IMR-90 (cell line): ENCODE measurements at regions not wholly inside any gene's neighbourhood (a gene's known extent, or its start where the extent isn't known, plus 50 kb on each side); places are given as distances from the start of the nearest gene placed in this dataset.
A peak's percentile ranks its signal among the peaks of the same experiment; 100 is the strongest.

Experiments used
- ATAC-seq: fragments of 200-7000 bp; cut with Tn5 transposase; 2 replicates; pipeline ENCODE4 v1.9.1; 2020; ENCODE audit warnings: low read depth, mild to moderate bottlenecking, moderate library complexity
- BruUV-seq: library from RNA; stranded (reverse); fragments of 400-500 nt; replicated peaks from 2 replicates; lab custom pipeline; 2021; lab: Mats Ljungman, UMichigan
- CTCF ChIA-PET: fragments of 300-600 bp; formaldehyde crosslinking; extraction: SDS; loops from one replicate; lab custom pipeline; 2021; ENCODE audit warnings: antibody characterized with exemption; lab: Yijun Ruan, JAX
- POLR2A ChIA-PET: fragments of 300-600 bp; sonication (Branson Sonifier 250); formaldehyde crosslinking; loops from one replicate; lab custom pipeline; 2022; ENCODE audit warnings: antibody characterized with exemption; ENCODE audit not compliant: unreplicated experiment; lab: Charles Lee
- DNase-seq: peaks from one replicate; pipeline ENCODE4 v3.0.0; 2013
- H2AFZ ChIP-seq: replicated peaks from 2 replicates; pipeline ENCODE3; 2013; ENCODE audit warnings: low read length, mild to moderate bottlenecking; ENCODE audit not compliant: poor library complexity
- H2AK5ac ChIP-seq: 2 replicates; pipeline ENCODE4 v1.6.1; 2013; ENCODE audit warnings: low read depth, low read length, inconsistent platforms
- H2AK9ac ChIP-seq: replicated peaks from 2 replicates; pipeline ENCODE3; 2013; ENCODE audit warnings: mild to moderate bottlenecking, low read depth, low read length, moderate library complexity; ENCODE audit not compliant: poor library complexity
- H2BK120ac ChIP-seq: 2 replicates; pipeline ENCODE4 v1.6.1; 2013; ENCODE audit warnings: low read depth, low read length, inconsistent platforms
- H2BK15ac ChIP-seq: 3 replicates; pipeline ENCODE4 v1.6.1; 2013; ENCODE audit warnings: low read depth, low read length, inconsistent platforms
- H2BK20ac ChIP-seq: 2 replicates; pipeline ENCODE4 v1.6.1; 2013; ENCODE audit warnings: low read depth, mild to moderate bottlenecking, inconsistent platforms, low read length, moderate library complexity
- H2BK5ac ChIP-seq: 2 replicates; pipeline ENCODE4 v1.6.1; 2013; ENCODE audit warnings: mild to moderate bottlenecking, low read depth, low read length, inconsistent platforms; ENCODE audit not compliant: poor library complexity, severe bottlenecking
- H3K14ac ChIP-seq: replicated peaks from 2 replicates; pipeline ENCODE4 v1.6.1; 2013; ENCODE audit warnings: low read depth, low read length, inconsistent platforms
- H3K18ac ChIP-seq: 2 replicates; pipeline ENCODE4 v1.6.1; 2013; ENCODE audit warnings: low read depth, low read length, control low read depth
- H3K23ac ChIP-seq: 2 replicates; pipeline ENCODE4 v1.6.1; 2013; ENCODE audit warnings: low read depth, low read length, inconsistent platforms
- H3K27ac ChIP-seq: 2 replicates; pipeline ENCODE4 v1.5.1; 2013; ENCODE audit warnings: mild to moderate bottlenecking, control low read depth, low read length; ENCODE audit not compliant: insufficient read depth
- H3K27me3 ChIP-seq: 2 replicates; pipeline ENCODE4 v1.6.1; 2013; ENCODE audit warnings: low read length; ENCODE audit not compliant: control insufficient read depth, insufficient read depth
- H3K36me3 ChIP-seq: 2 replicates; pipeline ENCODE4 v1.6.1; 2013; ENCODE audit warnings: low read length, mixed read lengths; ENCODE audit not compliant: control insufficient read depth, insufficient read depth
- H3K4ac ChIP-seq: 2 replicates; pipeline ENCODE4 v1.6.1; 2013; ENCODE audit warnings: low read depth, low read length, inconsistent platforms
- H3K4me1 ChIP-seq: 2 replicates; pipeline ENCODE4 v1.6.1; 2013; ENCODE audit warnings: low read length, mixed read lengths; ENCODE audit not compliant: control insufficient read depth, insufficient read depth
- H3K4me2 ChIP-seq: 2 replicates; pipeline ENCODE4 v1.6.1; 2013; ENCODE audit warnings: low read depth, mild to moderate bottlenecking, control low read depth, low read length, moderate library complexity
- H3K4me3 ChIP-seq: 2 replicates; pipeline ENCODE4 v1.5.1; 2013; ENCODE audit warnings: low read depth, mild to moderate bottlenecking, control low read depth, low read length, moderate library complexity; ENCODE audit not compliant: insufficient read depth
- H3K56ac ChIP-seq: 2 replicates; pipeline ENCODE4 v1.6.1; 2013; ENCODE audit warnings: low read length, inconsistent platforms; ENCODE audit not compliant: insufficient read depth; ENCODE audit errors: extremely low read depth
- H3K79me1 ChIP-seq, 2 experiments: 2 replicates each; pipeline ENCODE4 v1.6.1; 2013; ENCODE audit warnings: low read length in 2 of 2, inconsistent platforms in 1 of 2, low read depth in 1 of 2
- H3K9ac ChIP-seq: 2 replicates; pipeline ENCODE4 v1.6.1; 2013; ENCODE audit warnings: low read depth, low read length, control low read depth
- H3K9me1 ChIP-seq: 2 replicates; pipeline ENCODE4 v1.6.1; 2013; ENCODE audit warnings: low read length, inconsistent platforms; ENCODE audit not compliant: insufficient read depth
- H3K9me3 ChIP-seq: 2 replicates; pipeline ENCODE4 v1.6.1; 2013; ENCODE audit warnings: low read length; ENCODE audit not compliant: control insufficient read depth, insufficient read depth
- H4K20me1 ChIP-seq: 2 replicates; pipeline ENCODE4 v1.6.1; 2013; ENCODE audit warnings: low read length, inconsistent platforms; ENCODE audit not compliant: insufficient read depth
- H4K5ac ChIP-seq: 2 replicates; pipeline ENCODE4 v1.6.1; 2013; ENCODE audit warnings: mild to moderate bottlenecking, low read depth, low read length, control low read depth
- H4K8ac ChIP-seq, 2 experiments: 2 replicates each; pipeline ENCODE4 v1.6.1; 2013; ENCODE audit warnings: low read depth in 2 of 2, low read length in 2 of 2, control low read depth in 1 of 2, inconsistent platforms in 1 of 2
- H4K91ac ChIP-seq: 2 replicates; pipeline ENCODE4 v1.6.1; 2013; ENCODE audit warnings: low read depth, low read length, inconsistent platforms; ENCODE audit not compliant: insufficient read depth
- FOS ChIP-seq: fragments of 150-350 bp; IDR thresholded peaks from 2 replicates; pipeline ENCODE4 v1.6.1; 2016; ENCODE audit warnings: low read depth, low read length
- MAFK ChIP-seq: IDR thresholded peaks from 2 replicates; pipeline ENCODE4 v1.6.1; 2012; ENCODE audit warnings: low read depth, low read length, improper control_type of control experiment
- RCOR1 ChIP-seq: IDR thresholded peaks from 2 replicates; pipeline ENCODE4 v1.6.1; 2012; ENCODE audit warnings: mild to moderate bottlenecking, low read length, improper control_type of control experiment; ENCODE audit not compliant: insufficient replicate concordance
- dilution Hi-C: fragments of 300-500 bp; cut with HindIII; formaldehyde crosslinking; loops from one replicate; pipeline ENCODE4 v1.14.3; 2018; ENCODE audit warnings: low sequenced_read_pairs; ENCODE audit not compliant: unreplicated experiment
- in situ Hi-C: fragments of 300-500 bp; cut with MboI; formaldehyde crosslinking; loops from 3 replicates; pipeline ENCODE4 v1.14.3; 2019; ENCODE audit warnings: low sequenced_read_pairs, inconsistent platforms, mixed read lengths
- intact Hi-C: fragments of 100-400 bp; cut with micrococcal nuclease; formaldehyde crosslinking; loops from 2 replicates; pipeline ENCODE4 v1.10.0; 2022
- TF ChIP-seq, protein P1 (sequence below): fragments of 150-350 bp; IDR thresholded peaks from 2 replicates; pipeline ENCODE4 v1.6.1; 2016; ENCODE audit warnings: low read depth, mild to moderate bottlenecking, low read length, moderate library complexity, borderline replicate concordance

- ATAC-seq (no peak), DNase-seq (no peak)
- Histone ChIP-seq H2AFZ (no peak overlapping the region), H2AK9ac (no peak overlapping the region), H4K5ac (no peak overlapping the region), H3K4me2 (peak overlapping the region; percentile 61), H3K9me1 (peaks cover 9% of the 10 kb centered on the region; the same call in 1 of the 2 replicates), H4K8ac (no peak overlapping the region), H4K91ac (no peak overlapping the region), H3K4me1 (peaks cover 16% of the 10 kb centered on the region), H3K18ac (no peak overlapping the region), H3K27ac (no peak overlapping the region), H3K9ac (no peak overlapping the region), H3K23ac (no peak overlapping the region), H3K27me3 (no peaks in the 10 kb centered on the region), H3K4me3 (no peak overlapping the region), H3K56ac (no peak overlapping the region), H3K4ac (no peak overlapping the region), H4K20me1 (peaks cover 79% of the 10 kb centered on the region), H2AK5ac (no peak overlapping the region), H3K14ac (no peak overlapping the region), H3K9me3 (no peaks in the 10 kb centered on the region), H3K36me3 (peaks cover 10% of the 10 kb centered on the region), H2BK120ac (no peak overlapping the region), H2BK5ac (no peak overlapping the region), H2BK15ac (no peak overlapping the region), H2BK20ac (no peak overlapping the region), H3K79me1 (peaks cover 0 to 16% of the 10 kb centered on the region in 2 experiments; a peak in 2 of 4 replicates)
- in situ Hi-C loops (loop anchor here (25.0 kb wide), 2 partner anchors 92 to 708 kb away; partner anchors contain the start of genes FAM120A, FAM120AOS and ZNF169), intact Hi-C loops (no loop called here), dilution Hi-C loops (no loop called here)
- CTCF ChIA-PET: no interaction called here
- POLR2A ChIA-PET: no interaction called here
- TF ChIP-seq MAFK: no peak
- no peak for TF ChIP-seq FOS
- TF ChIP-seq RCOR1: no peak
- TF ChIP-seq, protein P1, sequence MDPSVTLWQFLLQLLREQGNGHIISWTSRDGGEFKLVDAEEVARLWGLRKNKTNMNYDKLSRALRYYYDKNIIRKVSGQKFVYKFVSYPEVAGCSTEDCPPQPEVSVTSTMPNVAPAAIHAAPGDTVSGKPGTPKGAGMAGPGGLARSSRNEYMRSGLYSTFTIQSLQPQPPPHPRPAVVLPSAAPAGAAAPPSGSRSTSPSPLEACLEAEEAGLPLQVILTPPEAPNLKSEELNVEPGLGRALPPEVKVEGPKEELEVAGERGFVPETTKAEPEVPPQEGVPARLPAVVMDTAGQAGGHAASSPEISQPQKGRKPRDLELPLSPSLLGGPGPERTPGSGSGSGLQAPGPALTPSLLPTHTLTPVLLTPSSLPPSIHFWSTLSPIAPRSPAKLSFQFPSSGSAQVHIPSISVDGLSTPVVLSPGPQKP: no peak
- no TSS peak for BruUV-seq
Measured at GRCh38 chr9:94169968-94170367, 85.7 kb downstream of the PTPDC1 start.
